ENCODE measurements at regions not wholly inside any gene's neighbourhood (a gene's known extent, or its start where the extent isn't known, plus 50 kb on each side); places are given as distances from the start of the nearest gene placed in this dataset.

GRCh38 chr9:78505546-78505945 lies 208.6 kb downstream of the PSAT1 start:
- DNase-seq: no peak

GRCh38 chr9:78507037-78507436 lies 210.1 kb downstream of the PSAT1 start:
- DNase-seq: no peak

GRCh38 chr9:78510035-78510434 lies 213.1 kb downstream of the PSAT1 start:
- DNase-seq: no peak

- no peak for DNase-seq
Observed at GRCh38 chr9:78515108-78515507, 218.2 kb downstream of the PSAT1 start.

- DNase-seq: no peak
Observed at GRCh38 chr9:78519786-78520185, 222.9 kb downstream of the PSAT1 start.

GRCh38 chr9:78521680-78522079 lies 224.8 kb downstream of the PSAT1 start:
- no peak for DNase-seq

- DNase-seq: no peak
Observed at GRCh38 chr9:78525986-78526560, 229.1 kb downstream of the PSAT1 start.

GRCh38 chr9:78533500-78533899 lies 236.6 kb downstream of the PSAT1 start:
- no peak for DNase-seq

GRCh38 chr9:78539188-78539587 lies 242.3 kb downstream of the PSAT1 start:
- no peak for DNase-seq

GRCh38 chr9:78539904-78540303 lies 243.0 kb downstream of the PSAT1 start:
- peak; percentile 54 for DNase-seq

GRCh38 chr9:78541868-78542443 lies 245.0 kb downstream of the PSAT1 start:
- DNase-seq: no peak

- DNase-seq: no peak
Observed at GRCh38 chr9:78542491-78543181, 245.7 kb downstream of the PSAT1 start.

- no peak for DNase-seq
Observed at GRCh38 chr9:78543353-78543752, 246.4 kb downstream of the PSAT1 start.

GRCh38 chr9:78544230-78544629 lies 247.3 kb downstream of the PSAT1 start:
- DNase-seq: no peak

GRCh38 chr9:78547831-78548230 lies 250.9 kb downstream of the PSAT1 start:
- DNase-seq: no peak

GRCh38 chr9:78548670-78549069 lies 251.7 kb downstream of the PSAT1 start:
- DNase-seq: no peak

- no peak for DNase-seq
Observed at GRCh38 chr9:78549711-78550110, 252.8 kb downstream of the PSAT1 start.

GRCh38 chr9:78552802-78553201 lies 255.9 kb downstream of the PSAT1 start:
- no peak for DNase-seq

GRCh38 chr9:78557540-78557939 lies 260.6 kb downstream of the PSAT1 start:
- DNase-seq: no peak

- DNase-seq: peak; percentile 84
Observed at GRCh38 chr9:78559449-78559885, 262.5 kb downstream of the PSAT1 start.

- no peak for DNase-seq
Observed at GRCh38 chr9:78562021-78562420, 265.1 kb downstream of the PSAT1 start.

- no peak for DNase-seq
Observed at GRCh38 chr9:78563269-78563668, 266.3 kb downstream of the PSAT1 start.

GRCh38 chr9:78565481-78565880 lies 268.6 kb downstream of the PSAT1 start:
- DNase-seq: no peak

GRCh38 chr9:78566521-78566920 lies 269.6 kb downstream of the PSAT1 start:
- DNase-seq: no peak
